Liver (tissue), 3 donors: ENCODE measurements at regions not wholly inside any gene's neighbourhood (a gene's known extent, or its start where the extent isn't known, plus 50 kb on each side); places are given as distances from the start of the nearest gene placed in this dataset.

Source experiments
- ATF3 ChIP-seq: IDR thresholded peaks from 2 replicates; pipeline ENCODE4 v1.6.1; 2016; ENCODE audit warnings: antibody characterized with exemption
- EGR1 ChIP-seq, 2 donors: IDR thresholded peaks; 2 replicates each; pipeline ENCODE4 v1.6.1; 2016 to 2018; ENCODE audit warnings: antibody characterized with exemption in 2 of 2, low read depth in 2 of 2
- FOXA1 ChIP-seq: IDR thresholded peaks from 2 replicates; pipeline ENCODE4 v1.6.1; 2016; ENCODE audit warnings: antibody characterized with exemption
- GABPA ChIP-seq, 2 donors: IDR thresholded peaks in 1 of 2; conservative IDR thresholded peaks in 1 of 2; 2 replicates each; pipeline ENCODE4 v1.6.1; 2016; ENCODE audit warnings: antibody characterized with exemption in 2 of 2, mild to moderate bottlenecking in 1 of 2, moderate library complexity in 1 of 2
- JUND ChIP-seq, 2 donors: IDR thresholded peaks; 2 replicates each; pipeline ENCODE4 v1.6.1; 2016; ENCODE audit warnings: antibody characterized with exemption in 2 of 2
- RAD21 ChIP-seq, 2 donors: IDR thresholded peaks; 2 replicates each; pipeline ENCODE4 v1.6.1; 2016; ENCODE audit warnings: antibody characterized with exemption in 2 of 2, mild to moderate bottlenecking in 2 of 2
- SP1 ChIP-seq: IDR thresholded peaks from 2 replicates; pipeline ENCODE4 v1.6.1; 2018; ENCODE audit warnings: antibody characterized with exemption, mild to moderate bottlenecking
- TAF1 ChIP-seq: conservative IDR thresholded peaks from 2 replicates; pipeline ENCODE4 v1.6.1; 2016; ENCODE audit warnings: antibody characterized with exemption, mild to moderate bottlenecking
- YY1 ChIP-seq: IDR thresholded peaks from 2 replicates; pipeline ENCODE4 v1.6.1; 2016; ENCODE audit warnings: antibody characterized with exemption, mild to moderate bottlenecking
- ZBTB33 ChIP-seq: IDR thresholded peaks from 2 replicates; pipeline ENCODE4 v1.6.1; 2016; ENCODE audit warnings: antibody characterized with exemption
- TF ChIP-seq, protein P1 (sequence below): IDR thresholded peaks from 2 replicates; pipeline ENCODE4 v1.6.1; 2016; ENCODE audit warnings: antibody characterized with exemption, mild to moderate bottlenecking
- TF ChIP-seq, protein P2 (sequence below): fragments of 150-350 bp; IDR thresholded peaks from 2 replicates; pipeline ENCODE4 v1.5.1; 2017; ENCODE audit warnings: improper control_type of control experiment, low read depth, low read length; ENCODE audit not compliant: missing input control
- TF ChIP-seq, protein P3 (sequence below): IDR thresholded peaks from 2 replicates; pipeline ENCODE4 v1.6.1; 2016; ENCODE audit warnings: antibody characterized with exemption
- donor health status: healthy.
- donor health status: healthy.

DNA sequence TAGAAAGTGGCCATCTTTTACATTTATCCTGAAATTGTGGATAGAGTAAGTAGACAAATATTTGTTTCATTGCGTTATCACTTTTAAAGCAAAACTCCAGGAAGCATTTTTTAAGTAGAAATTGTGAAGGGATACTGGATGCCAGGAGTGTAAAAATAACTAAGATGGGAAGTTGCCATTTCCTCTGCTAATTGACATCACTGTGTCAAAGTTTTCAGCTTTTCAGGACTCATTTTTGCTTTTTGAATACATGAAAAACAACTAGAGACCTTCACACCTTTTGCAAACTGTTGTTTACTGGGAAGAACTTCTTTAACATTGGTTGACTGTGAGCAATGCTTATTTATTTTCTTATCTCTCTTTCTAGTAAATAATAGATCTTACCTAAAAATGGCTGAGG, 337.5 kb downstream of the NR2F1-AS1 start:
- TF ChIP-seq, protein P1, sequence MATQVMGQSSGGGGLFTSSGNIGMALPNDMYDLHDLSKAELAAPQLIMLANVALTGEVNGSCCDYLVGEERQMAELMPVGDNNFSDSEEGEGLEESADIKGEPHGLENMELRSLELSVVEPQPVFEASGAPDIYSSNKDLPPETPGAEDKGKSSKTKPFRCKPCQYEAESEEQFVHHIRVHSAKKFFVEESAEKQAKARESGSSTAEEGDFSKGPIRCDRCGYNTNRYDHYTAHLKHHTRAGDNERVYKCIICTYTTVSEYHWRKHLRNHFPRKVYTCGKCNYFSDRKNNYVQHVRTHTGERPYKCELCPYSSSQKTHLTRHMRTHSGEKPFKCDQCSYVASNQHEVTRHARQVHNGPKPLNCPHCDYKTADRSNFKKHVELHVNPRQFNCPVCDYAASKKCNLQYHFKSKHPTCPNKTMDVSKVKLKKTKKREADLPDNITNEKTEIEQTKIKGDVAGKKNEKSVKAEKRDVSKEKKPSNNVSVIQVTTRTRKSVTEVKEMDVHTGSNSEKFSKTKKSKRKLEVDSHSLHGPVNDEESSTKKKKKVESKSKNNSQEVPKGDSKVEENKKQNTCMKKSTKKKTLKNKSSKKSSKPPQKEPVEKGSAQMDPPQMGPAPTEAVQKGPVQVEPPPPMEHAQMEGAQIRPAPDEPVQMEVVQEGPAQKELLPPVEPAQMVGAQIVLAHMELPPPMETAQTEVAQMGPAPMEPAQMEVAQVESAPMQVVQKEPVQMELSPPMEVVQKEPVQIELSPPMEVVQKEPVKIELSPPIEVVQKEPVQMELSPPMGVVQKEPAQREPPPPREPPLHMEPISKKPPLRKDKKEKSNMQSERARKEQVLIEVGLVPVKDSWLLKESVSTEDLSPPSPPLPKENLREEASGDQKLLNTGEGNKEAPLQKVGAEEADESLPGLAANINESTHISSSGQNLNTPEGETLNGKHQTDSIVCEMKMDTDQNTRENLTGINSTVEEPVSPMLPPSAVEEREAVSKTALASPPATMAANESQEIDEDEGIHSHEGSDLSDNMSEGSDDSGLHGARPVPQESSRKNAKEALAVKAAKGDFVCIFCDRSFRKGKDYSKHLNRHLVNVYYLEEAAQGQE: no peak
- TF ChIP-seq, protein P2, sequence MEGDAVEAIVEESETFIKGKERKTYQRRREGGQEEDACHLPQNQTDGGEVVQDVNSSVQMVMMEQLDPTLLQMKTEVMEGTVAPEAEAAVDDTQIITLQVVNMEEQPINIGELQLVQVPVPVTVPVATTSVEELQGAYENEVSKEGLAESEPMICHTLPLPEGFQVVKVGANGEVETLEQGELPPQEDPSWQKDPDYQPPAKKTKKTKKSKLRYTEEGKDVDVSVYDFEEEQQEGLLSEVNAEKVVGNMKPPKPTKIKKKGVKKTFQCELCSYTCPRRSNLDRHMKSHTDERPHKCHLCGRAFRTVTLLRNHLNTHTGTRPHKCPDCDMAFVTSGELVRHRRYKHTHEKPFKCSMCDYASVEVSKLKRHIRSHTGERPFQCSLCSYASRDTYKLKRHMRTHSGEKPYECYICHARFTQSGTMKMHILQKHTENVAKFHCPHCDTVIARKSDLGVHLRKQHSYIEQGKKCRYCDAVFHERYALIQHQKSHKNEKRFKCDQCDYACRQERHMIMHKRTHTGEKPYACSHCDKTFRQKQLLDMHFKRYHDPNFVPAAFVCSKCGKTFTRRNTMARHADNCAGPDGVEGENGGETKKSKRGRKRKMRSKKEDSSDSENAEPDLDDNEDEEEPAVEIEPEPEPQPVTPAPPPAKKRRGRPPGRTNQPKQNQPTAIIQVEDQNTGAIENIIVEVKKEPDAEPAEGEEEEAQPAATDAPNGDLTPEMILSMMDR: no peak
- TF ChIP-seq EGR1 (IDR thresholded peaks at IDR 0.05; ENCODE audit: low read depth in 2 of 2) (no peak), GABPA (IDR thresholded peaks at IDR 0.05 in 1 of 2, conservative IDR thresholded peaks at IDR 0.05 in 1 of 2) (no peak), TAF1 (no peak), RAD21 (IDR thresholded peaks at IDR 0.05) (no peak), ATF3 (no peak), ZBTB33 (no peak), JUND (IDR thresholded peaks at IDR 0.05) (no peak), YY1 (no peak), FOXA1 (no peak), SP1 (no peak)
- TF ChIP-seq, protein P3, sequence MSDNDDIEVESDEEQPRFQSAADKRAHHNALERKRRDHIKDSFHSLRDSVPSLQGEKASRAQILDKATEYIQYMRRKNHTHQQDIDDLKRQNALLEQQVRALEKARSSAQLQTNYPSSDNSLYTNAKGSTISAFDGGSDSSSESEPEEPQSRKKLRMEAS: no peak
